ENCODE measurements at regions not wholly inside any gene's neighbourhood (a gene's known extent, or its start where the extent isn't known, plus 50 kb on each side); places are given as distances from the start of the nearest gene placed in this dataset.

GRCh38 chr9:30511666-30512065, 1872.8 kb upstream of the ACO1 start:
- no peak overlapping the region for H3K27ac Mint-ChIP-seq
- no peaks in the 10 kb centered on the region for H3K4me1 ChIP-seq (ENCODE audit: insufficient read depth, low read length)
- WGBS (ENCODE audit: extremely low coverage, insufficient read length, low lambda C conversion rate), result no CpG with 5 or more reads among the region's 2 CpGs
- no peak overlapping the region for H2AFZ ChIP-seq (ENCODE audit: low read length)
- H3K27me3 Mint-ChIP-seq (ENCODE audit: low read depth), result no peaks in the 10 kb centered on the region
- H3K9me3 Mint-ChIP-seq, result peaks cover 26 to 27% of the 10 kb centered on the region in 2 experiments
- no peak for DNase-seq
- no peak overlapping the region for H2BK20ac ChIP-seq (ENCODE audit: low read depth, low read length, poor library complexity, severe bottlenecking)
- no peaks in the 10 kb centered on the region for H3K79me1 ChIP-seq (ENCODE audit: insufficient read depth, low read depth, low read length, poor library complexity, severe bottlenecking)
- no peak overlapping the region for H4K91ac ChIP-seq (ENCODE audit: insufficient read length, low read depth, low read length)
- H2BK120ac ChIP-seq (ENCODE audit: low read depth, low read length, poor library complexity, severe bottlenecking), result no peak overlapping the region
- no peaks in the 10 kb centered on the region for H3K4me1 Mint-ChIP-seq
- no peaks in the 10 kb centered on the region for H3K27me3 ChIP-seq (ENCODE audit: insufficient read depth, low read length)
- H3K4me3 Mint-ChIP-seq, result no peak overlapping the region
- H2AK5ac ChIP-seq (ENCODE audit: insufficient read length, low read length), result no peak overlapping the region
- peaks cover 21% of the 10 kb centered on the region for H3K9me3 ChIP-seq (ENCODE audit: control insufficient read depth, low read depth, low read length)
- H3K36me3 Mint-ChIP-seq (ENCODE audit: insufficient read depth in 1 of 3, low read depth in 3 of 3), result peaks cover 13 to 29% (median 27%) of the 10 kb centered on the region in 3 experiments
- no peak overlapping the region for H4K8ac ChIP-seq (replicated peaks; ENCODE audit: insufficient read length, low read depth, low read length)
- H3K23me2 ChIP-seq (ENCODE audit: insufficient read length, low read depth, low read length, poor library complexity, severe bottlenecking), result no peaks in the 10 kb centered on the region
- no peak overlapping the region for H4K5ac ChIP-seq (ENCODE audit: insufficient read length, low read depth, low read length)
- H3K4ac ChIP-seq (ENCODE audit: low read depth, low read length), result no peak overlapping the region
- H3K79me2 ChIP-seq (ENCODE audit: insufficient read depth, low read length), result no peaks in the 10 kb centered on the region
- H2BK12ac ChIP-seq (ENCODE audit: insufficient read length, low read depth, low read length), result no peak overlapping the region
- no peak overlapping the region for H3T11ph ChIP-seq (ENCODE audit: low read length)
- no peak overlapping the region for H3K4me2 ChIP-seq (ENCODE audit: insufficient read depth, insufficient read length, low read length)
- H2BK5ac ChIP-seq (ENCODE audit: insufficient read length, low read length), result no peak overlapping the region
- no peak overlapping the region for H3K27ac ChIP-seq (ENCODE audit: insufficient read length, low read depth, low read length)
- H3K56ac ChIP-seq (ENCODE audit: insufficient read length, low read depth, low read length), result no peak overlapping the region
- no peak for TF ChIP-seq CTCF (conservative IDR thresholded peaks at IDR 0.05)
- H3K9ac ChIP-seq (ENCODE audit: extremely low read depth, insufficient read length, low read length), result no peak overlapping the region
- H2BK15ac ChIP-seq (ENCODE audit: low read depth, low read length), result no peak overlapping the region
- H3K14ac ChIP-seq (ENCODE audit: insufficient read depth, low read length), result no peak overlapping the region
- no peak overlapping the region for H3K18ac ChIP-seq (ENCODE audit: insufficient read length, low read depth, low read length)
- no peaks in the 10 kb centered on the region for H4K20me1 ChIP-seq (ENCODE audit: control insufficient read depth, insufficient read depth, insufficient read length)
- H3K23ac ChIP-seq (ENCODE audit: insufficient read length, low read depth, low read length), result no peak overlapping the region

Data from H9 (cell line).